ENCODE measurements at regions not wholly inside any gene's neighbourhood (a gene's known extent, or its start where the extent isn't known, plus 50 kb on each side); places are given as distances from the start of the nearest gene placed in this dataset.

- Histone ChIP-seq H3K4me1 (ENCODE audit: control insufficient read depth, insufficient read depth, low read length) (peaks cover 2% of the 10 kb centered on the region; the same call in 1 of the 2 replicates), H4K91ac (ENCODE audit: insufficient read depth, low read depth, low read length) (no peak overlapping the region), H4K8ac (ENCODE audit: low read depth in 2 of 2, low read length in 2 of 2) (no peak overlapping the region), H3K27me3 (ENCODE audit: control insufficient read depth, insufficient read depth, low read length) (no peaks in the 10 kb centered on the region), H3K4me3 (ENCODE audit: insufficient read depth, low read depth, low read length) (no peak overlapping the region), H3K36me3 (ENCODE audit: control insufficient read depth, insufficient read depth, low read length) (no peaks in the 10 kb centered on the region), H3K4ac (ENCODE audit: low read depth, low read length) (no peak overlapping the region), H3K9me3 (ENCODE audit: control insufficient read depth, insufficient read depth, low read length) (no peaks in the 10 kb centered on the region), H4K5ac (ENCODE audit: low read depth, low read length) (no peak overlapping the region), H3K27ac (ENCODE audit: insufficient read depth, low read length) (no peak overlapping the region), H2AK5ac (ENCODE audit: low read depth, low read length) (no peak overlapping the region), H3K9ac (ENCODE audit: low read depth, low read length) (no peak overlapping the region), H2BK20ac (ENCODE audit: low read depth, low read length) (no peak overlapping the region), H2BK120ac (ENCODE audit: low read depth, low read length) (no peak overlapping the region), H4K20me1 (ENCODE audit: insufficient read depth, low read length) (no peaks in the 10 kb centered on the region), H2AFZ (replicated peaks; ENCODE audit: low read length, poor library complexity) (no peak overlapping the region), H3K4me2 (ENCODE audit: low read depth, low read length) (no peak overlapping the region), H3K79me1 (ENCODE audit: low read depth in 1 of 2, low read length in 2 of 2) (peaks cover 5 to 16% of the 10 kb centered on the region in 2 experiments), H3K14ac (replicated peaks; ENCODE audit: low read depth, low read length) (no peak overlapping the region), H3K18ac (ENCODE audit: low read depth, low read length) (no peak overlapping the region), H2BK15ac (ENCODE audit: low read depth, low read length) (no peak overlapping the region), H3K9me1 (ENCODE audit: insufficient read depth, low read length) (no peaks in the 10 kb centered on the region), H2AK9ac (replicated peaks; ENCODE audit: low read depth, low read length, poor library complexity) (no peak overlapping the region), H3K56ac (ENCODE audit: extremely low read depth, insufficient read depth, low read length) (no peak overlapping the region), H3K23ac (ENCODE audit: low read depth, low read length) (no peak overlapping the region), H2BK5ac (ENCODE audit: low read depth, low read length, poor library complexity, severe bottlenecking) (no peak overlapping the region)
- DNase-seq (no peak), ATAC-seq (ENCODE audit: low read depth) (no peak)
- no TSS peak for BruUV-seq (replicated peaks)
- TF ChIP-seq RFX5 (IDR thresholded peaks at IDR 0.05; ENCODE audit: low read depth, low read length) = no peak
- TF ChIP-seq CTCF (conservative IDR thresholded peaks at IDR 0.05; ENCODE audit: low read depth, low read length) = no peak
- TF ChIP-seq RAD21 (IDR thresholded peaks at IDR 0.05; ENCODE audit: low read length) = no peak
- TF ChIP-seq POLR2A (IDR thresholded peaks at IDR 0.05; ENCODE audit: low read depth, low read length) = no peak
- no peak for TF ChIP-seq MAZ (IDR thresholded peaks at IDR 0.05; ENCODE audit: borderline replicate concordance, low read depth, low read length)
- TF ChIP-seq CHD1 (IDR thresholded peaks at IDR 0.05; ENCODE audit: low read depth, low read length) = no peak
- TF ChIP-seq SMC3 (IDR thresholded peaks at IDR 0.05; ENCODE audit: low read depth, low read length) = no peak
- no peak for TF ChIP-seq MAFK (IDR thresholded peaks at IDR 0.05; ENCODE audit: low read depth, low read length)
- no peak for TF ChIP-seq NFE2L2 (IDR thresholded peaks at IDR 0.05; ENCODE audit: low read depth, low read length)
- no peak for TF ChIP-seq CEBPB (IDR thresholded peaks at IDR 0.05; ENCODE audit: low read depth, low read length)
- TF ChIP-seq BHLHE40 (IDR thresholded peaks at IDR 0.05; ENCODE audit: low read depth, low read length) = no peak
- no peak for TF ChIP-seq MXI1 (IDR thresholded peaks at IDR 0.05; ENCODE audit: borderline replicate concordance, low read depth, low read length)
- ChIA-PET POLR2A (ENCODE audit: unreplicated experiment) (no interaction called here), CTCF (interaction anchor here (0.8 kb wide), 1 partner anchor 11 kb away, joined by 3 read pairs; no protein-coding TSS in a partner anchor)
- intact Hi-C loops (cut with micrococcal nuclease) = no loop called here
- dilution Hi-C loops (cut with HindIII; ENCODE audit: low sequenced_read_pairs, unreplicated experiment) = no loop called here
- in situ Hi-C loops (cut with MboI; ENCODE audit: low sequenced_read_pairs) = no loop called here
- no CpG with 5 or more reads among the region's 11 CpGs for WGBS, 2 experiments (ENCODE audit: extremely low coverage in 2 of 2, insufficient read length in 1 of 2)
Measured at GRCh38 chr7:106756884-106757283, 95.9 kb upstream of the CCDC71L start.
